Left lung (tissue), 4 donors: ENCODE measurements at regions not wholly inside any gene's neighbourhood (a gene's known extent, or its start where the extent isn't known, plus 50 kb on each side); places are given as distances from the start of the nearest gene placed in this dataset.

Experiments used
- ATAC-seq: fragments of 200-7000 bp; cut with Tn5 transposase; one replicate; pipeline ENCODE4 v1.9.1; 2020; ENCODE audit warnings: moderate library complexity
- DNase-seq, 4 donors: peaks; one replicate each; pipeline ENCODE4 v3.0.0-alpha.2; 2013 to 2020
- H3K27ac ChIP-seq, 2 donors: fragments of 200-600 bp; sonication (generic) in 1 of 2; one replicate each; pipeline versions ENCODE4 v1.5.0 to v1.8.0; 2020 to 2021
- H3K27me3 ChIP-seq, 2 donors: fragments of 200-600 bp; sonication (generic) in 1 of 2; one replicate each; pipeline versions ENCODE4 v1.5.0 to v1.8.0; 2020 to 2021
- H3K36me3 ChIP-seq, 2 donors: fragments of 200-600 bp; sonication (generic) in 1 of 2; one replicate each; pipeline versions ENCODE4 v1.5.0 to v1.8.0; 2020 to 2021
- H3K4me1 ChIP-seq, 2 donors: fragments of 200-600 bp; one replicate each; pipeline ENCODE4 v1.8.0; 2021
- H3K4me3 ChIP-seq, 2 donors: fragments of 200-600 bp; sonication (generic) in 1 of 2; one replicate each; pipeline versions ENCODE4 v1.5.0 to v1.8.0; 2020 to 2021; ENCODE audit warnings: mild to moderate bottlenecking in 1 of 2
- H3K9me3 ChIP-seq, 2 donors: fragments of 200-600 bp; sonication (generic) in 1 of 2; one replicate each; pipeline versions ENCODE4 v1.5.0 to v1.8.0; 2020 to 2021
- intact Hi-C, 2 donors: fragments of 100-400 bp; cut with DNase I; formaldehyde crosslinking; loops; one replicate each; pipeline versions ENCODE4 v1.11.2 to v1.14.2; 2022
- TF ChIP-seq, protein P1 (sequence below), 2 donors: fragments of 200-600 bp; sonication (generic) in 1 of 2; IDR thresholded peaks; one replicate each; pipeline versions ENCODE4 v1.5.0 to v1.8.0; 2021; ENCODE audit warnings: antibody characterized with exemption in 2 of 2
- donor health status: DM: no; HTN: yes; CAD: no.
- donor health status: DM: no; HTN: no; CAD: no.

DNA sequence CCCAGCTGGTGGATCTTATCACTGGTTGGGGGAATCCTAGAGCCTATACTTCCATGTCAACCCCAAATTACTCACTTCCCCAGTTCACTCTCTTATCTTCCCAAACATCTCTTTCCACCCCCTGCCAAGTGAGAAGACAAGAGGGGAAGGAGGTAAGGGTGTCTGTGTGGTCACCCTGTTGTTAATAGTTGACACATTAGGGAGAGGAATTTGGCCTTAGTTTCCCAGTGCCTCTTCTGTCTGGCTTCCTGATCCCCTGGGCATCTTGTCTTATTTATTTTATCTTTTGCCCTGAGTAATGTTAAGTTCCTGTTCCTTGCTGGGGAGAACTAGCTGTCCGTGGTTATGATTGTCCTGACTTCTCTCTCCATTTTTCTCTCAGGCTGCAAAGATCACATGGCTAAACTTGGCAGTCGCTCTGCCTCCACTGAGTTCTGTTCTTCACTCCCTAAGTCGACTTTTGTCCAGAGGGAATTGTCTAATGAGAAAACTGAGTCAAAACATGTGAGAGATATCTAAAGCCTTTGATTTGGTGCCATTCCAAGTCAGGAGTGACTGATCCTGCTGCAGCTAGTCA, 157.1 kb upstream of the SYT6 start:
- Histone ChIP-seq H3K27me3 (no peaks in the 10 kb centered on the region), H3K9me3 (no peaks in the 10 kb centered on the region), H3K4me3 (no peak overlapping the region), H3K4me1 (no peaks in the 10 kb centered on the region), H3K36me3 (no peaks in the 10 kb centered on the region), H3K27ac (no peak overlapping the region)
- DNase-seq: peak in 2 of 4 donors; percentile 30 to 46
- no peak for ATAC-seq
- intact Hi-C loops: no loop called here
- TF ChIP-seq, protein P1, sequence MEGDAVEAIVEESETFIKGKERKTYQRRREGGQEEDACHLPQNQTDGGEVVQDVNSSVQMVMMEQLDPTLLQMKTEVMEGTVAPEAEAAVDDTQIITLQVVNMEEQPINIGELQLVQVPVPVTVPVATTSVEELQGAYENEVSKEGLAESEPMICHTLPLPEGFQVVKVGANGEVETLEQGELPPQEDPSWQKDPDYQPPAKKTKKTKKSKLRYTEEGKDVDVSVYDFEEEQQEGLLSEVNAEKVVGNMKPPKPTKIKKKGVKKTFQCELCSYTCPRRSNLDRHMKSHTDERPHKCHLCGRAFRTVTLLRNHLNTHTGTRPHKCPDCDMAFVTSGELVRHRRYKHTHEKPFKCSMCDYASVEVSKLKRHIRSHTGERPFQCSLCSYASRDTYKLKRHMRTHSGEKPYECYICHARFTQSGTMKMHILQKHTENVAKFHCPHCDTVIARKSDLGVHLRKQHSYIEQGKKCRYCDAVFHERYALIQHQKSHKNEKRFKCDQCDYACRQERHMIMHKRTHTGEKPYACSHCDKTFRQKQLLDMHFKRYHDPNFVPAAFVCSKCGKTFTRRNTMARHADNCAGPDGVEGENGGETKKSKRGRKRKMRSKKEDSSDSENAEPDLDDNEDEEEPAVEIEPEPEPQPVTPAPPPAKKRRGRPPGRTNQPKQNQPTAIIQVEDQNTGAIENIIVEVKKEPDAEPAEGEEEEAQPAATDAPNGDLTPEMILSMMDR (IDR thresholded peaks at IDR 0.05): no peak

DNA sequence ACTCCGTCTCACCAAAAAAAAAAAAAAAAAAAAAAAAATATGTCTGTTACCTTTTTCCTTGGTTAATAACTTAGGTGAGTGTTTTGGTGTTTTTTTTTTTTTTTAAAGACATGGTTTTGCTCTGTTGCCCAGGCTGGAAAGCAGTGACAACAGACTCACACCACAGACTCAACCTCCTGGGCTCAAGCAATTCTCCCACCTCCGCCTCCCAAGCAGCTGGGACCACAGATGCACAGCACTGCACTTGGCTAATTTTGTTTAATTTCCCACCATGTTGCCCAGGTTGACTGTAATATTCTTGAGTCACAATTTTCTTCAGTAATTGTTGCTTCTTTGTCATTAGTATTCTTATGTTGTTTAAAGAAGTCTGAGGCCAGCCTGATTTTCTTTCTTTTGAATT, 149.2 kb upstream of the SYT6 start:
- H3K36me3 ChIP-seq: no peaks in the 10 kb centered on the region
- ATAC-seq (no peak), DNase-seq (no peak)
- H3K27ac ChIP-seq: no peak overlapping the region
- TF ChIP-seq, protein P1 (IDR thresholded peaks at IDR 0.05): no peak
- H3K27me3 ChIP-seq: no peaks in the 10 kb centered on the region
- intact Hi-C loops: no loop called here
- no peaks in the 10 kb centered on the region for H3K9me3 ChIP-seq
- H3K4me1 ChIP-seq: no peaks in the 10 kb centered on the region
- H3K4me3 ChIP-seq: no peak overlapping the region

DNA sequence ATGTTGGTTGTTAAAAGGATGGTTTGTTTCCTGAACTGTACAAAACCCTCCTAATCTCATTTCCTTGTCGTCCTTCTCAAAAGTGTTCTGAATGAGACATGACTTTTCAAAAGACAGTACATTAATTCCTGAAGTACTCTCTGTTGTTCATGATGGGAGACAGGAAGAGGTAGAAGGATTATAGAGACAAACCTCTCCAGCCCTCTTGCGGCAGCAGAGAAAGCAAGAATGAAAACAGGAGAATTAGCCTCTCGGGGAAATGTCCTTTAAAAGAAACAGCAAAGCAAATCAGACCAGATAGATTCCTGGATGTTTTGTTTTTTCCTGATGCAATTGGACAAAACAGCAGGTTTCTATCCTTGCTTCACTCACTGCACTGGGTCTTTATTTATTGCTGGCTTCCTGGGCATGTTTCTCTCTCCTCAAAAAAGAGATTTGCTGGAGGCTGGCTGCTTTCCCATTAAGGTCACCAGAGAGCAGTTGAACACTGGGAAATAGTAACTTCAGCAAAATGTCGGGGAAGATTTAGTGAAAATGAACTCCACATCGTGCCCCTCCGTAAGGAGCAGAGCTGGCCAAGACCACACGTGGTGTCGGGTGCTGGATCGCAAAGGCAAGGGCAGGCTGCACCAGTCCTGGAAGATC, 145.8 kb upstream of the SYT6 start:
- TF ChIP-seq, protein P1 (IDR thresholded peaks at IDR 0.05): peak in 1 of 2 donors; percentile 10
- Histone ChIP-seq H3K4me1 (no peaks in the 10 kb centered on the region), H3K4me3 (no peak overlapping the region), H3K9me3 (no peaks in the 10 kb centered on the region), H3K36me3 (no peaks in the 10 kb centered on the region), H3K27me3 (no peaks in the 10 kb centered on the region), H3K27ac (no peak overlapping the region)
- DNase-seq: peak in 2 of 4 donors; percentile 93
- intact Hi-C loops: no loop called here
- peak; percentile 38 for ATAC-seq

DNA sequence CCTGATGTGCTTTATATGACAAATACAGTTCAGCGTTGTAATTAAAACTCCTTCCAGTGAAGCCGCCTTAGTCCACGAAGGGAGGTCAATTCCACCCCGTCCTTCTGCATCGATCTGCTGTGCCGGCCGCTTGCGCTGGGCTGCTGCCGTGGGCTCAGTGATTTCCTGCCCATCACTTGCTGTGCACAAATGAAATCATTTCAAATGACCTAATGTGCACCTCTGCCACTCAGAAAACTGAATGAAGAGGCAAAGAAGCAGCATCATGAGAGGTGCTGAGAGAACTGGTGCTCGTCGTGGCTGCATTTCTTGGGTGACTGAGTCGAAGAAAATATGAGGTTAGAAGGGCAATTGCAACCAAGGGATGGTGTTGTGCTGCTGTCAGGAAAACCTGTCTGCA, 144.3 kb upstream of the SYT6 start:
- TF ChIP-seq, protein P1 (IDR thresholded peaks at IDR 0.05): no peak
- no peaks in the 10 kb centered on the region for H3K27me3 ChIP-seq
- H3K4me1 ChIP-seq: no peaks in the 10 kb centered on the region
- no peak overlapping the region for H3K4me3 ChIP-seq
- no peak overlapping the region for H3K27ac ChIP-seq
- DNase-seq (no peak), ATAC-seq (no peak)
- no peaks in the 10 kb centered on the region for H3K9me3 ChIP-seq
- no peaks in the 10 kb centered on the region for H3K36me3 ChIP-seq
- intact Hi-C loops: no loop called here

DNA sequence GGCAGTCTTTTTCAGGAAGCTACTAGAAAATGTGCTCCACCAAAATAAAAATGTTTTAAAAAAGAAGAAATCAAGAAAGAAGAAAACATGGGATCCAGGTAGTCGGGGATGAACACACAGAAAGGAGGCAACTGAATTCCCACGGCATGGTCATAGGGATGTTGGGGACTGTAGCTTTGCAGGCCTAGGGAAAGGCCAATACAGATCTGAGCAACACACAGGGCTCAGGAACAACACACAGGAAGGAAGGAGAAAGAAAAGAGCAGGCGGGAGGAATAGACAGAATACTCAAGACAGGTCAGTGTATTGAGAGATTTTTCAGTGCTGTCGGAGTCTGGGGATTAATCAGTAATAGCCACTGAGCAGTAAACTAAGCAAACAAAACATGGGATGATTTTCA, 142.7 kb upstream of the SYT6 start:
- no peaks in the 10 kb centered on the region for H3K9me3 ChIP-seq
- no peak overlapping the region for H3K4me3 ChIP-seq
- no peaks in the 10 kb centered on the region for H3K4me1 ChIP-seq
- H3K27me3 ChIP-seq: no peaks in the 10 kb centered on the region
- ATAC-seq (no peak), DNase-seq (no peak)
- no peak overlapping the region for H3K27ac ChIP-seq
- intact Hi-C loops: no loop called here
- H3K36me3 ChIP-seq: no peaks in the 10 kb centered on the region
- TF ChIP-seq, protein P1 (IDR thresholded peaks at IDR 0.05): no peak
